NCI-H774 (cell line): ENCODE measurements at regions not wholly inside any gene's neighbourhood (a gene's known extent, or its start where the extent isn't known, plus 50 kb on each side); places are given as distances from the start of the nearest gene placed in this dataset.
"Not testable (repeated sequence)": the region's sequence is repeated elsewhere in the genome, so short reads cannot be mapped to it uniquely, and the experiment has no call there.

ENCODE experiments used
- DNase-seq: peaks from one replicate; lab custom pipeline; 2025; lab: John Stamatoyannopoulos, UW

- no peak for DNase-seq
These were observed 311.7 kb upstream of the HTR2C start for GRCh38 chrX:114272096-114272686.

GRCh38 chrX:114270371-114270770 is 313.5 kb upstream of the HTR2C start:
- not testable (repeated sequence) for DNase-seq

- DNase-seq = no peak
These were observed 315.2 kb upstream of the HTR2C start for GRCh38 chrX:114268643-114269042.

- DNase-seq = no peak
These were observed 316.7 kb upstream of the HTR2C start for GRCh38 chrX:114267142-114267541.

GRCh38 chrX:114252186-114252585 is 331.7 kb upstream of the HTR2C start:
- no peak for DNase-seq

- DNase-seq = no peak
These were observed 332.3 kb upstream of the HTR2C start for GRCh38 chrX:114251575-114251974.

GRCh38 chrX:114221445-114221844 is 362.4 kb upstream of the HTR2C start:
- DNase-seq = no peak

GRCh38 chrX:114210879-114211278 is 373.0 kb upstream of the HTR2C start:
- no peak for DNase-seq

GRCh38 chrX:114201622-114202021 is 382.3 kb upstream of the HTR2C start:
- DNase-seq = no peak

GRCh38 chrX:114181195-114181594 is 402.7 kb upstream of the HTR2C start:
- no peak for DNase-seq

GRCh38 chrX:114178126-114178525 is 405.8 kb upstream of the HTR2C start:
- no peak for DNase-seq

GRCh38 chrX:114167276-114167675 is 416.6 kb upstream of the HTR2C start:
- not testable (repeated sequence) for DNase-seq

- DNase-seq = no peak
These were observed 417.3 kb upstream of the HTR2C start for GRCh38 chrX:114166601-114167000.

- DNase-seq = no peak
These were observed 418.3 kb upstream of the HTR2C start for GRCh38 chrX:114165537-114165936.

GRCh38 chrX:114162068-114162735 is 421.7 kb upstream of the HTR2C start:
- no peak for DNase-seq

GRCh38 chrX:114152801-114153200 is 431.1 kb upstream of the HTR2C start:
- DNase-seq = no peak

GRCh38 chrX:114152130-114152529 is 431.8 kb upstream of the HTR2C start:
- no peak for DNase-seq

GRCh38 chrX:114134465-114134864 is 449.4 kb upstream of the HTR2C start:
- no peak for DNase-seq

- no peak for DNase-seq
These were observed 456.4 kb upstream of the HTR2C start for GRCh38 chrX:114127411-114128025.

GRCh38 chrX:114127005-114127404 is 456.9 kb upstream of the HTR2C start:
- no peak for DNase-seq

GRCh38 chrX:114101081-114101480 is 482.8 kb upstream of the HTR2C start:
- DNase-seq = no peak

- no peak for DNase-seq
These were observed 486.0 kb upstream of the HTR2C start for GRCh38 chrX:114097866-114098265.

- no peak for DNase-seq
These were observed 486.5 kb upstream of the HTR2C start for GRCh38 chrX:114097427-114097826.

GRCh38 chrX:114095789-114096188 is 488.1 kb upstream of the HTR2C start:
- no peak for DNase-seq
